ENCODE measurements at regions not wholly inside any gene's neighbourhood (a gene's known extent, or its start where the extent isn't known, plus 50 kb on each side); places are given as distances from the start of the nearest gene placed in this dataset.

DNA sequence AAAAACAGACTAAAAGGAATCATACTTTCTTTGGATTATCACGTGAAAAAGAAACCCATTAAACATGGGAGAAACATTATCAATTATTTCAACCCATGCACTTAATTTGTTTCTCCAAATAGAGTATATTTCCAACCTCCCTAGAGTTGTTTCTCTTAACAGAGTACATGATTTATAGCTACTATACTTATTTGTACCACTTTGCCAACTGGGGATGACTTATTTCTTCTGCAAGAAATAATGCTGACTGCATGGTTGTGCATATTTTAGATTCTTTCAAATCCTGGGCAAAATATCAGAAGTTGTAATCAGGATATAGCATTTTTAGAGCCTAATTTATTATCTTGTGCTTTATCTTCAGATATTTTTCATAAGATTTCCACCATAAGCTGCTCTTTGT, 629.1 kb upstream of the EYS start:
- TF ChIP-seq, protein P1, sequence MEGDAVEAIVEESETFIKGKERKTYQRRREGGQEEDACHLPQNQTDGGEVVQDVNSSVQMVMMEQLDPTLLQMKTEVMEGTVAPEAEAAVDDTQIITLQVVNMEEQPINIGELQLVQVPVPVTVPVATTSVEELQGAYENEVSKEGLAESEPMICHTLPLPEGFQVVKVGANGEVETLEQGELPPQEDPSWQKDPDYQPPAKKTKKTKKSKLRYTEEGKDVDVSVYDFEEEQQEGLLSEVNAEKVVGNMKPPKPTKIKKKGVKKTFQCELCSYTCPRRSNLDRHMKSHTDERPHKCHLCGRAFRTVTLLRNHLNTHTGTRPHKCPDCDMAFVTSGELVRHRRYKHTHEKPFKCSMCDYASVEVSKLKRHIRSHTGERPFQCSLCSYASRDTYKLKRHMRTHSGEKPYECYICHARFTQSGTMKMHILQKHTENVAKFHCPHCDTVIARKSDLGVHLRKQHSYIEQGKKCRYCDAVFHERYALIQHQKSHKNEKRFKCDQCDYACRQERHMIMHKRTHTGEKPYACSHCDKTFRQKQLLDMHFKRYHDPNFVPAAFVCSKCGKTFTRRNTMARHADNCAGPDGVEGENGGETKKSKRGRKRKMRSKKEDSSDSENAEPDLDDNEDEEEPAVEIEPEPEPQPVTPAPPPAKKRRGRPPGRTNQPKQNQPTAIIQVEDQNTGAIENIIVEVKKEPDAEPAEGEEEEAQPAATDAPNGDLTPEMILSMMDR (IDR thresholded peaks at IDR 0.05), result no peak
- no peak for TF ChIP-seq POLR2A (IDR thresholded peaks at IDR 0.05)
